OCI-LY3 (cell line): ENCODE measurements at regions not wholly inside any gene's neighbourhood (a gene's known extent, or its start where the extent isn't known, plus 50 kb on each side); places are given as distances from the start of the nearest gene placed in this dataset.
A peak's percentile ranks its signal among the peaks of the same experiment; 100 is the strongest.

ENCODE experiments used
- H2AFZ ChIP-seq: fragments of 200-600, 300-600 bp; shearing (Covaris generic); 2 replicates; pipeline ENCODE4 v1.6.0; 2014; ENCODE audit warnings: antibody characterized with exemption, low read depth, low read length
- H3K27ac ChIP-seq: fragments of 200-600, 300-600 bp; sonication (generic); 2 replicates; pipeline ENCODE4 v1.5.1; 2014; ENCODE audit warnings: mild to moderate bottlenecking, low read length, moderate library complexity, mixed read lengths
- H3K27me3 ChIP-seq: fragments of 200-600, 300-600 bp; sonication (generic); 2 replicates; pipeline ENCODE4 v1.6.1; 2014; ENCODE audit warnings: low read depth, low read length, mixed read lengths
- H3K36me3 ChIP-seq: fragments of 200-600, 300-600 bp; sonication (generic); replicated peaks from 2 replicates; pipeline ENCODE3; 2014; ENCODE audit warnings: low read depth, low read length, mixed read lengths
- H3K4me1 ChIP-seq: fragments of 300-600, 200-600 bp; sonication (generic); 2 replicates; pipeline ENCODE4 v1.6.1; 2014; ENCODE audit warnings: low read length, mixed read lengths
- H3K4me2 ChIP-seq: fragments of 200-600, 300-600 bp; sonication (generic); 2 replicates; pipeline ENCODE4 v1.6.1; 2014; ENCODE audit warnings: low read length, mixed read lengths
- H3K4me3 ChIP-seq: fragments of 300-600, 200-600 bp; sonication (generic); 2 replicates; pipeline ENCODE4 v1.5.1; 2014; ENCODE audit warnings: antibody characterized with exemption, mild to moderate bottlenecking, low read length, moderate library complexity
- H3K79me2 ChIP-seq: fragments of 300-600, 200-600 bp; shearing (Covaris generic); 2 replicates; pipeline ENCODE4 v1.6.1; 2014; ENCODE audit warnings: mild to moderate bottlenecking, low read length, mixed read lengths
- H3K9ac ChIP-seq: fragments of 300-600, 200-600 bp; shearing (Covaris generic); 2 replicates; pipeline ENCODE4 v1.6.0; 2014; ENCODE audit warnings: mild to moderate bottlenecking, low read length, moderate library complexity
- H3K9me3 ChIP-seq: fragments of 200-600, 300-600 bp; shearing (Covaris generic); 2 replicates; pipeline ENCODE4 v1.6.1; 2014; ENCODE audit warnings: low read length, mixed read lengths; ENCODE audit not compliant: insufficient read depth
- H4K20me1 ChIP-seq: fragments of 200-600, 300-600 bp; sonication (generic); 2 replicates; pipeline ENCODE4 v1.6.1; 2016; ENCODE audit warnings: low read length, mixed read lengths; ENCODE audit not compliant: insufficient read depth
- CTCF ChIP-seq: fragments of 200-600, 300-600 bp; sonication (generic); IDR thresholded peaks from 2 replicates; pipeline ENCODE4 v1.5.1; 2014; ENCODE audit warnings: antibody characterized with exemption, low read length, low read depth
- EZH2phosphoT487 ChIP-seq: fragments of 200-600 bp; shearing (Covaris generic); IDR thresholded peaks from 2 replicates; pipeline ENCODE4 v1.6.1; 2018; ENCODE audit warnings: antibody characterized with exemption, mixed run types, low read depth

GRCh38 chr6:114523508-114523907 lies 180.7 kb upstream of the HS3ST5 start:
- H3K9ac ChIP-seq = no peak overlapping the region
- H4K20me1 ChIP-seq = no peaks in the 10 kb centered on the region
- no peaks in the 10 kb centered on the region for H3K9me3 ChIP-seq
- no peak overlapping the region for H3K4me3 ChIP-seq
- H3K36me3 ChIP-seq = peaks cover 2% of the 10 kb centered on the region
- H3K79me2 ChIP-seq = no peaks in the 10 kb centered on the region
- peak overlapping the region; percentile 45; the same call in 1 of the 2 replicates for H2AFZ ChIP-seq
- no peak for TF ChIP-seq CTCF
- no peak for TF ChIP-seq EZH2phosphoT487
- peak overlapping the region; percentile 99; the same call in 1 of the 2 replicates for H3K27ac ChIP-seq
- H3K4me1 ChIP-seq = peaks cover 56% of the 10 kb centered on the region
- no peaks in the 10 kb centered on the region for H3K27me3 ChIP-seq
- H3K4me2 ChIP-seq = no peak overlapping the region

DNA sequence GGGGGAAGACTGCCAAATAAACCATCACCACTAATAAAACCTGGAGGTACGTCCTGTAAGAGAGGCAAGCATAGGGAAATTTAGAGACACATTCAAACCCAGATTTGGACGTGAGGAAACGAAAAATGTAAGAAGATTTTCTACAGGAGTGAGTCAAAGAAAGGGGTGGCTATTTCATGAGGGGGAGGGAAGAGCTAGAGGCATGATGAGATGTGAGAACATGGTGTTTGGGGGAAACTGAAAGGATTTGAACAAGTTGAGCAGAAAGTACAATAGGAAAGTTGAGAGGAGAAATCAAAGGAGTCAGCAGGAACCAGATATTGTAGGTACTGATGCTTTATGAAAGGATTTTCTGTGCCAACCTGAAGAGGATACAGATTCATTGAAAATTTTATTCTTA lies 179.1 kb upstream of the HS3ST5 start:
- Histone ChIP-seq H3K79me2 (no peaks in the 10 kb centered on the region), H4K20me1 (no peaks in the 10 kb centered on the region), H3K9ac (peak overlapping the region; percentile 90), H3K9me3 (no peaks in the 10 kb centered on the region), H3K27ac (peak overlapping the region; percentile 99), H2AFZ (peak overlapping the region; percentile 85), H3K4me2 (peak overlapping the region; percentile 99), H3K4me1 (peaks cover 56% of the 10 kb centered on the region), H3K27me3 (no peaks in the 10 kb centered on the region), H3K4me3 (peak overlapping the region; percentile 75), H3K36me3 (peaks cover 4% of the 10 kb centered on the region)
- TF ChIP-seq EZH2phosphoT487 (no peak), CTCF (no peak)

DNA sequence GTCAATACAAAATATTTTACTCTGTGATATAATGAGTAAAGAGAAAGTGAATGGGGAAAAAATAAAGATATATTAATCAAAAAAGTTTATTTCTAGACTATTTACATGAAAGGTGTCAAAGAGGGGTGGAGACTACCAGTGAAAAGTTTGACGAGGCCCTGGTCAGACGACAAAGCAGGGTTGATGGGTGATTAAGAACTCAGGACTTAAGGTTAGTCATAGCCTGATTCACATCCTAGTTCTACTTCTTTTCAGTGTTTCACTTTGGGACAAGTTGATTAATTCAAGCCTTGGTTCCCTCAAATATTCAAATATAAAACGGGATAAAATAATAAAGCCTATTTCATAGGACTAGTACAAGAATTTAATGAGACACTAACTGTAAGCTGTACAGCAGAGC lies 178.2 kb upstream of the HS3ST5 start:
- no peaks in the 10 kb centered on the region for H4K20me1 ChIP-seq
- peaks cover 56% of the 10 kb centered on the region for H3K4me1 ChIP-seq
- peak overlapping the region; percentile 90 for H3K9ac ChIP-seq
- H3K27me3 ChIP-seq = no peaks in the 10 kb centered on the region
- peak overlapping the region; percentile 85; the same call in 1 of the 2 replicates for H2AFZ ChIP-seq
- H3K36me3 ChIP-seq = peaks cover 4% of the 10 kb centered on the region
- peak overlapping the region; percentile 99 for H3K4me2 ChIP-seq
- peak overlapping the region; percentile 75 for H3K4me3 ChIP-seq
- peak overlapping the region; percentile 99 for H3K27ac ChIP-seq
- H3K9me3 ChIP-seq = no peaks in the 10 kb centered on the region
- TF ChIP-seq EZH2phosphoT487 (no peak), CTCF (no peak)
- H3K79me2 ChIP-seq = no peaks in the 10 kb centered on the region

DNA sequence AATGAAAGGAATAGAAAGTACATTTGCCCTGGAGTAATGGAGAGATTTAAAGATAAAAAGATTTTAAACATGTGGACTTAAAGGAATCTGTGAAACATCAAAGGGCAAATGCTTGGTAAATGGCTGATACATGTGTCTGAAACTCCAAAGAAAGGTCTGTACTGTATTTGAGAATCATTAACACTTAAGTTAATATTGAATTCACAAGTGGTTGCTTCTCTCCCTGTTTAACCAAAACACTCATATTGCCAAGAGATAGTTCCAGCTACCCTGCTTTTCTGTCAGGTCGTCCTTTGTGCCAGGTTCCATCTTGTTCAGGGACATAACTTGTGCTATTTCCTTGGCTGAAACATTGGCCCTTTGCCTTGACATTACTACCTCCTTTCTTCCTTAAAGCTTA lies 171.3 kb upstream of the HS3ST5 start:
- TF ChIP-seq CTCF (no peak), EZH2phosphoT487 (no peak)
- Histone ChIP-seq H3K4me1 (peaks cover 21% of the 10 kb centered on the region), H3K27me3 (no peaks in the 10 kb centered on the region), H3K36me3 (peaks cover 4% of the 10 kb centered on the region), H3K9ac (no peak overlapping the region), H2AFZ (peak overlapping the region; percentile 45; the same call in 1 of the 2 replicates), H3K79me2 (no peaks in the 10 kb centered on the region), H3K4me2 (peak overlapping the region; percentile 40), H3K9me3 (no peaks in the 10 kb centered on the region), H4K20me1 (no peaks in the 10 kb centered on the region), H3K27ac (peak overlapping the region; percentile 31), H3K4me3 (no peak overlapping the region)
